ENCODE measurements at regions not wholly inside any gene's neighbourhood (a gene's known extent, or its start where the extent isn't known, plus 50 kb on each side); places are given as distances from the start of the nearest gene placed in this dataset.

DNA sequence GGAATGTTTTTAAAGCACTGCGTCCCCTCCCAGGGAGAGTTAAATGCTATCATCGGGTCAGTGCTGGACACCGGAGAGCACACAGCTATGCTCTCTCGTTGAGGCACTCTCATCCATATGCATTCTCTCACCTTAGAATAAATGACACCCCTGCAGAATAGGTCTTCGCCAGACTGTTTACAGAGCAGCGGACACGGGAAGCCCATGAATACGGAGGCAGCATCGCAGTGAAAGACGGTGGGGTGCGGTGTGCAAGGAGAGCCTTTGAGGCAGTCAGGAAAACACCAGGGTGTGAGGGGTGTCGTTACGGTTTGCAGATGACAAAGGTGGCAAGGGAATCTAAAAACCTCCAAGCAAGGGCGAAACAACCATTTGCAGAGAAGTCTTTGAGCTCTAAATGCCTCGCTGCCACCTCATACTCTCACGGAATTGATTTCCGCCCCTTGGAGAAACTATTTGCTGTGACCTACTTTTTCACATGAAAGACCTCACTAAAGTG, 169.2 kb upstream of the FHL2 start:
- H3K4me1 ChIP-seq (ENCODE audit: insufficient read depth, low read length, poor library complexity, severe bottlenecking) = no peaks in the 10 kb centered on the region
- POLR2A ChIA-PET (ENCODE audit: low non-redundant PET) = no interaction called here
- no peak for DNase-seq (ENCODE audit: low spot score)
- H3K36me3 ChIP-seq (ENCODE audit: insufficient read depth, low read length, poor library complexity, severe bottlenecking) = no peaks in the 10 kb centered on the region
- no TSS peak for BruUV-seq (replicated peaks)
- no peaks in the 10 kb centered on the region for H3K9me3 ChIP-seq (ENCODE audit: low read depth, low read length, poor library complexity, severe bottlenecking)
- H3K27me3 ChIP-seq (replicated peaks; ENCODE audit: insufficient read depth, low read depth, low read length, poor library complexity) = peaks cover 11% of the 10 kb centered on the region
- no peak overlapping the region for H3K27ac ChIP-seq (ENCODE audit: low read depth, low read length, poor library complexity, severe bottlenecking)
- intact Hi-C loops (cut with micrococcal nuclease; ENCODE audit: unreplicated experiment) = no loop called here
- H3K4me3 ChIP-seq (ENCODE audit: low read depth, low read length, poor library complexity, severe bottlenecking) = no peak overlapping the region
- CTCF ChIA-PET = no interaction called here
- TF ChIP-seq, protein P1, sequence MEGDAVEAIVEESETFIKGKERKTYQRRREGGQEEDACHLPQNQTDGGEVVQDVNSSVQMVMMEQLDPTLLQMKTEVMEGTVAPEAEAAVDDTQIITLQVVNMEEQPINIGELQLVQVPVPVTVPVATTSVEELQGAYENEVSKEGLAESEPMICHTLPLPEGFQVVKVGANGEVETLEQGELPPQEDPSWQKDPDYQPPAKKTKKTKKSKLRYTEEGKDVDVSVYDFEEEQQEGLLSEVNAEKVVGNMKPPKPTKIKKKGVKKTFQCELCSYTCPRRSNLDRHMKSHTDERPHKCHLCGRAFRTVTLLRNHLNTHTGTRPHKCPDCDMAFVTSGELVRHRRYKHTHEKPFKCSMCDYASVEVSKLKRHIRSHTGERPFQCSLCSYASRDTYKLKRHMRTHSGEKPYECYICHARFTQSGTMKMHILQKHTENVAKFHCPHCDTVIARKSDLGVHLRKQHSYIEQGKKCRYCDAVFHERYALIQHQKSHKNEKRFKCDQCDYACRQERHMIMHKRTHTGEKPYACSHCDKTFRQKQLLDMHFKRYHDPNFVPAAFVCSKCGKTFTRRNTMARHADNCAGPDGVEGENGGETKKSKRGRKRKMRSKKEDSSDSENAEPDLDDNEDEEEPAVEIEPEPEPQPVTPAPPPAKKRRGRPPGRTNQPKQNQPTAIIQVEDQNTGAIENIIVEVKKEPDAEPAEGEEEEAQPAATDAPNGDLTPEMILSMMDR (conservative IDR thresholded peaks at IDR 0.05; ENCODE audit: low read depth, low read length) = no peak
- no peak for TF ChIP-seq EZH2 (IDR thresholded peaks at IDR 0.05; ENCODE audit: borderline replicate concordance, low read depth, low read length, poor library complexity, severe bottlenecking)

DNA sequence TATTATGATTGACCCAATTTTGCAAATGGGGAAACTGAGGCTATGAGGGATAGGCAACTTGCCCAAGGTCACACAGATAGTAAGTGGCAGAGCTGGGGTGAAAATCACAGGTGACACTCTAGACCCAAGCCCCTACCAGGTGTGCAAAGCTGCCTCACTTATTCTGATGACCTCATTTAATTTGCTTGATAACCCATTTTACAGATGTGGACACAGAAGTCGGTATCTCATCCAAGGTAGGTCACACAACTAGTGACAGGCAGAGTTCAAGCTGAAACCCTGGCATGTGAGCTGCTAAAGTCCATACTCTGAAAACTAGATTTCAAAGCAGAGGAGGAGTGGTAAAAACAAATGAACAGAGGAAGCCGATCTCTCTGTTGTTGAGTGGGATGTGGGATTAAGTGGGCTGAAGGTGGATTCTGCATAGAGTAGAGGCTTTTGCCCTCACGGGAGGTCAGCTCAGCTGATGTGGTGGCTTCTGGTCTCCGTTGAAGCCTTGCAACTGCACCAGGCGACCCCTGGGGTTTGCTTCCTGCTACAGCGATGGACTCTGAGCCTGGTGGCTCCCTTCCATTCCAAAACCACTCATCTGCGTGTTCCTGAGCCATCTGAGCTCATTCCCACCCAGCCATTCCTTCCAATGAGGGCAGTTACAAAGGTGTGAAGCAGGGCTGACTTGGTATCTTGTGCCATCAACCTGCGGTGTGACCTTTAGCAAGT, 164.3 kb upstream of the FHL2 start:
- TF ChIP-seq EZH2 (IDR thresholded peaks at IDR 0.05; ENCODE audit: borderline replicate concordance, low read depth, low read length, poor library complexity, severe bottlenecking) = no peak
- TF ChIP-seq, protein P1 (conservative IDR thresholded peaks at IDR 0.05; ENCODE audit: low read depth, low read length) = no peak
- POLR2A ChIA-PET (ENCODE audit: low non-redundant PET) = interaction anchor here (0.7 kb wide), 1 partner anchor 227 kb away, joined by 4 read pairs; no protein-coding TSS in a partner anchor
- DNase-seq (ENCODE audit: low spot score) = no peak
- BruUV-seq (replicated peaks) = no TSS peak
- Histone ChIP-seq H3K4me1 (ENCODE audit: insufficient read depth, low read length, poor library complexity, severe bottlenecking) (no peaks in the 10 kb centered on the region), H3K27me3 (replicated peaks; ENCODE audit: insufficient read depth, low read depth, low read length, poor library complexity) (peaks cover 7% of the 10 kb centered on the region), H3K9me3 (ENCODE audit: low read depth, low read length, poor library complexity, severe bottlenecking) (no peaks in the 10 kb centered on the region), H3K4me3 (ENCODE audit: low read depth, low read length, poor library complexity, severe bottlenecking) (no peak overlapping the region), H3K36me3 (ENCODE audit: insufficient read depth, low read length, poor library complexity, severe bottlenecking) (no peaks in the 10 kb centered on the region), H3K27ac (ENCODE audit: low read depth, low read length, poor library complexity, severe bottlenecking) (no peak overlapping the region)
- CTCF ChIA-PET = no interaction called here
- intact Hi-C loops (cut with micrococcal nuclease; ENCODE audit: unreplicated experiment) = no loop called here

DNA sequence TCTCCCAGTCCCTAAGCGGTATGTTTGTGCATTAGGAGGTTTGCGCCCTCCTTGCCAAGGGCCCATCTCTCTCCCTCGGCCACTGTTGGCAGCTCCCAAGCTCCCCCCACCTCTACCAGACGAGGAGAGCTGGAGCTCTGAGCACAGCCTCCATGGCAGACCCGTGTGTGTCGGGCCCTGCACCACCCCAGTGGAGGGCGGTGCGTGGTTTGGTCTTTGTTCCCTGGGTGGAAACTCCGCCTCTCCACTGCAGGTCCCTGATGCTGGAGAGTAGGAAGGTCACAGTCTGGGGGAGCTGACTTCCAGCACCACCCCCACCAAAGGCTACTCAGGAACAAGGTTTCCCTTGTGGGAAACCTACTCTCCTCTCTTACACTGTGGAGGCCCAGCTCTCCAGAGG, 162.6 kb upstream of the FHL2 start:
- Histone ChIP-seq H3K27me3 (replicated peaks; ENCODE audit: insufficient read depth, low read depth, low read length, poor library complexity) (no peaks in the 10 kb centered on the region), H3K9me3 (ENCODE audit: low read depth, low read length, poor library complexity, severe bottlenecking) (no peaks in the 10 kb centered on the region), H3K27ac (ENCODE audit: low read depth, low read length, poor library complexity, severe bottlenecking) (no peak overlapping the region), H3K4me3 (ENCODE audit: low read depth, low read length, poor library complexity, severe bottlenecking) (no peak overlapping the region), H3K36me3 (ENCODE audit: insufficient read depth, low read length, poor library complexity, severe bottlenecking) (no peaks in the 10 kb centered on the region), H3K4me1 (ENCODE audit: insufficient read depth, low read length, poor library complexity, severe bottlenecking) (no peaks in the 10 kb centered on the region)
- intact Hi-C loops (cut with micrococcal nuclease; ENCODE audit: unreplicated experiment) = no loop called here
- BruUV-seq (replicated peaks) = no TSS peak
- POLR2A ChIA-PET (ENCODE audit: low non-redundant PET) = no interaction called here
- TF ChIP-seq, protein P1 (conservative IDR thresholded peaks at IDR 0.05; ENCODE audit: low read depth, low read length) = no peak
- TF ChIP-seq EZH2 (IDR thresholded peaks at IDR 0.05; ENCODE audit: borderline replicate concordance, low read depth, low read length, poor library complexity, severe bottlenecking) = no peak
- CTCF ChIA-PET = no interaction called here
- DNase-seq (ENCODE audit: low spot score) = no peak
